Testis (tissue), 2 donors: ENCODE measurements at regions not wholly inside any gene's neighbourhood (a gene's known extent, or its start where the extent isn't known, plus 50 kb on each side); places are given as distances from the start of the nearest gene placed in this dataset.

Experiments used
- DNase-seq: peaks from one replicate; pipeline ENCODE4 v3.0.0-alpha.2; 2019
- H3K27ac ChIP-seq, 2 donors: fragments of 200-600 bp; sonication (generic); one replicate each; pipeline ENCODE4 v1.5.1; 2019
- H3K27me3 ChIP-seq: fragments of 200-600 bp; sonication (generic); one replicate; pipeline ENCODE4 v1.5.1; 2019
- H3K36me3 ChIP-seq: fragments of 200-600 bp; sonication (generic); one replicate; pipeline ENCODE4 v1.5.1; 2017; ENCODE audit warnings: low read depth; ENCODE audit errors: missing control alignments
- H3K4me1 ChIP-seq: fragments of 200-600 bp; sonication (generic); one replicate; pipeline ENCODE4 v1.5.1; 2019
- H3K4me3 ChIP-seq, 2 donors: fragments of 200-600 bp; sonication (generic); one replicate each; pipeline ENCODE4 v1.5.1; 2017 to 2019
- H3K9me3 ChIP-seq: fragments of 200-600 bp; sonication (generic); one replicate; pipeline ENCODE4 v1.5.1; 2017
- POLR2A ChIP-seq: fragments of 450-650 bp; IDR thresholded peaks from one replicate; pipeline ENCODE4 v1.6.1; 2017; ENCODE audit warnings: antibody characterized with exemption, mild to moderate bottlenecking, moderate library complexity
- WGBS, 2 donors: methylation state at CpG; one replicate each; pipeline ENCODE4 v1.1.5; 2018; 5-methylcytosine and 5-hydroxymethylcytosine counted together
- intact Hi-C: fragments of 100-400 bp; cut with DNase I; formaldehyde crosslinking; loops from one replicate; pipeline ENCODE4 v1.15.1; 2023; ENCODE audit warnings: low total_unique reads
- TF ChIP-seq, protein P1 (sequence below), 3 experiments: fragments of 450-650 bp in 2 of 3; fragments of 200-600 bp in 1 of 3; sonication (generic) in 1 of 3; IDR thresholded peaks; one replicate each; pipeline ENCODE4 v1.5.1; 2016 to 2019; ENCODE audit warnings: antibody characterized with exemption in 3 of 3, mild to moderate bottlenecking in 2 of 3, moderate library complexity in 1 of 3

DNA sequence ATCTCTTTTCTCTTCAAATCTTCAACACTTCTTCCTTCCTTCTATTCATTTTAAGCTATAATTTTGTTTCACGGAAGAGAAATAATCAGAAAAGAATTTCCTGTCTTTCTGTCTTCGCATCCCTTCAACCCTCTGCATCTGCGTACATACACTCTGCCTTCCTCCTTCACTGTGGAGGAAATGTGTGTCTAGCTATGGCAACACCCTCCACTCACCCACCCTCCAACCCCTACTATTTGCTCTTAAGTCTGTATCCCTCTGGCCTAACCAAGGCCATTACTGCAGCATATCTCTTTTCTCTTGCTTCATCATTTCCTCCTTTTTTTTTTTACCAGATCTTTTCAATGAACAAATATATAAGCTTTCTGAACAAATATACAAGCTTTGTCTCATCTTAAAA lies 105.7 kb upstream of the NUDT12 start:
- Histone ChIP-seq H3K36me3 (no peaks in the 10 kb centered on the region), H3K4me1 (no peaks in the 10 kb centered on the region), H3K9me3 (no peaks in the 10 kb centered on the region), H3K27ac (no peak overlapping the region), H3K27me3 (no peaks in the 10 kb centered on the region), H3K4me3 (no peak overlapping the region)
- intact Hi-C loops: no loop called here
- TF ChIP-seq POLR2A: no peak
- TF ChIP-seq, protein P1, sequence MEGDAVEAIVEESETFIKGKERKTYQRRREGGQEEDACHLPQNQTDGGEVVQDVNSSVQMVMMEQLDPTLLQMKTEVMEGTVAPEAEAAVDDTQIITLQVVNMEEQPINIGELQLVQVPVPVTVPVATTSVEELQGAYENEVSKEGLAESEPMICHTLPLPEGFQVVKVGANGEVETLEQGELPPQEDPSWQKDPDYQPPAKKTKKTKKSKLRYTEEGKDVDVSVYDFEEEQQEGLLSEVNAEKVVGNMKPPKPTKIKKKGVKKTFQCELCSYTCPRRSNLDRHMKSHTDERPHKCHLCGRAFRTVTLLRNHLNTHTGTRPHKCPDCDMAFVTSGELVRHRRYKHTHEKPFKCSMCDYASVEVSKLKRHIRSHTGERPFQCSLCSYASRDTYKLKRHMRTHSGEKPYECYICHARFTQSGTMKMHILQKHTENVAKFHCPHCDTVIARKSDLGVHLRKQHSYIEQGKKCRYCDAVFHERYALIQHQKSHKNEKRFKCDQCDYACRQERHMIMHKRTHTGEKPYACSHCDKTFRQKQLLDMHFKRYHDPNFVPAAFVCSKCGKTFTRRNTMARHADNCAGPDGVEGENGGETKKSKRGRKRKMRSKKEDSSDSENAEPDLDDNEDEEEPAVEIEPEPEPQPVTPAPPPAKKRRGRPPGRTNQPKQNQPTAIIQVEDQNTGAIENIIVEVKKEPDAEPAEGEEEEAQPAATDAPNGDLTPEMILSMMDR (IDR thresholded peaks at IDR 0.05): no peak
- DNase-seq: no peak
- WGBS, 2 donors: 84 to 95% methylated on average over 3 of the region's 3 CpGs

DNA sequence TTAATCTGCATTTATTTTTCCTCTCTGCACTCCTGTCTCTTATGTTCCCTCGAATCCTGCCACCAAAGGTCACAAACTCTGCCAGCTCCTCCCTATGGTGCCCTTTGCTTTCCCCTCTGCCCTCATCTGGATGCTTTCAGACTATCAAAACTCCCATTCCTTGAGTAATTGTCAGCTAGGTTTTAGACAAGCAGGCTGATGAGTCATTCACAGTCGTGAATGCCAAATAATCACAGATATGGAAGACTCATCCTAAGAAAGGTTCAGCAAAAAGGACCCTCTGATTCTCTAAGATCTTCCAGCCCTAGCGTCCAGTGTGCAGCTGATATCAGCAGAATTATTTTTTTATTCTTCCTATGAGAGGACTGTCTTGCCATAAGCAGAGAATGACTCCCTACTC lies 104.5 kb upstream of the NUDT12 start:
- DNase-seq: no peak
- no peaks in the 10 kb centered on the region for H3K9me3 ChIP-seq
- H3K36me3 ChIP-seq: no peaks in the 10 kb centered on the region
- H3K27me3 ChIP-seq: no peaks in the 10 kb centered on the region
- WGBS, 2 donors: 39 to 55% methylated on average over 3 of the region's 3 CpGs
- intact Hi-C loops: no loop called here
- H3K4me3 ChIP-seq: no peak overlapping the region
- no peaks in the 10 kb centered on the region for H3K4me1 ChIP-seq
- H3K27ac ChIP-seq: no peak overlapping the region
- no peak for TF ChIP-seq POLR2A

DNA sequence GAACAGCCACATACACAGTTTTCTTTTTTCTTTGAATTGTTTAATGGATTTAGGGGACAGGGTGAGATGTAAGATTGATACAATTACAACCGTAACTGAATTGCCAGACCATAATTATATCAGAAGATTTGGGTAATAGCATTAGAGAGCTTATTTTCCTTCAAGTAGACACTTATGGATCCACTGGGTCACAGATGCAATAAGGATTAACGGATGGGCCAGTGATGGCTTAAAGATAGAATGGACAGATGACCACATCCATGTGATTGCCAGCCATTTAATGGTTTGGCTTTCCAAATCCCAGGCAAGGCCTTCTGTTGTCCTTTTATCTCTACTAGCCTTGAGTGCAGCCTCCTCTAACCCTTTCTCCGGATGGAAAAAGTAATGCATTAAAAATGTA lies 94.7 kb upstream of the NUDT12 start:
- H3K9me3 ChIP-seq: no peaks in the 10 kb centered on the region
- WGBS, 2 donors: 81 to 89% methylated on average over 3 of the region's 3 CpGs
- TF ChIP-seq, protein P1 (IDR thresholded peaks at IDR 0.05): no peak
- TF ChIP-seq POLR2A: no peak
- H3K36me3 ChIP-seq: no peaks in the 10 kb centered on the region
- no peak for DNase-seq
- H3K4me1 ChIP-seq: no peaks in the 10 kb centered on the region
- H3K27ac ChIP-seq: no peak overlapping the region
- no peaks in the 10 kb centered on the region for H3K27me3 ChIP-seq
- no peak overlapping the region for H3K4me3 ChIP-seq
- intact Hi-C loops: no loop called here

DNA sequence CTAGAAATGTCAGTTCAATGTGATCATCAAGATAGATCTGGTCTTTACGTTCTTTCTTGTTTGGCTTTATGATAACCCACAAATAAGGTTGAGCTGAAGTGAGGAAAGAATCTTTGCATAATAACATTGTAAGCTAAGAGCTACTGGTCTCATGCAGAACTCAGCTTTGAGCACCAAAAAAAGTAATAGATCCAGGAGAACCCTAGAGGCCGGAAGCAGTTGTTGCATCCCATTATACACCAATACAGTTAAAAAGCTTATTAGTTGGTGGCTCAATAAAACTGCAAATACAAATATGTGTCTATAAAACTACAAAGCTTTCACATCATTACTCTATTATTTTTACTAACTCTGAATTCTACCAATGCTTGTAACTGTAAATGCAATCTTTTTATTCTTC lies 85.5 kb upstream of the NUDT12 start:
- intact Hi-C loops: no loop called here

DNA sequence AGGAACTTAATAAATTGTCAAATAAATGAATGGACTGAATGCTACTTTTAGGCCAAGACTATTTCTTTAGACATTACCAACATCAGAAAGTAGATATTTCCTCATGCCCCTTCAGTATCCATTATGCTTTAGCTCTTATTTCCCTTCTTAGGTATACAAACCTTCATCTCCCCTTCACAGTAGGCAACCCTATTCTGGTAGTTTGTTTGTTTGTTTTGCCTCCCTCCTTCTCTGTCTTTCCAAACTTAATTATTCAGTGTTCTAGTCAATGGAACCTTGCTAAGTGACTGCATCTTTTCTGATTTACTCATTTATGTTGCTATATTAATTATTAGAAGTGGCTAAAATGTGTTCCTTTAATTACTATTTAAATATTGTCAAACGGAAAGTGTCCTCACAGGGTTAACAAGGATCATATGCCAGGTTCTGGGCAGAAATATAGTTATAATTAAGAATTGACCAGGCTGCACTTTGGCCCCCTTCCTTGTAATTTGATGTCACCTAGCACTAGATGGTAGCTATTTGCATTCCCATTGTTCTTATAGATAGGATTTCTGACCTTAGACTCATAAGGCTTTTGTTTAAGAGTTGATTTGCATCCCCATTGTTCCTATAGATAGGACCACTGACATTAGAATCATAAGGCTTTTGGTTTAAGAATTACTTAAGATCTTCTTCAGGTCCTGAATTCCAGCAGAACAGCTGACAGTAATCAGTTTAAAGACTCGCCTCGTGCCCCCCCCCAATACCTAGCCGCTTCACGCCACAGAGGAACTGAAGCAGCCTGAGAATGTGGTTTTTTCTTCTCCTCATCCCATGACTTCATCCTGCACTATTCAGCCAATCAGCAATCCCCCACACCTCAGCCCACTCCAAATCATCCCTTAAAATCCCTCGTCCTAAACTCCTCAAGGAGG lies 84.4 kb upstream of the NUDT12 start:
- H3K27me3 ChIP-seq: no peaks in the 10 kb centered on the region
- no peaks in the 10 kb centered on the region for H3K4me1 ChIP-seq
- intact Hi-C loops: no loop called here
- H3K4me3 ChIP-seq: no peak overlapping the region
- no peaks in the 10 kb centered on the region for H3K36me3 ChIP-seq
- DNase-seq: no peak
- TF ChIP-seq, protein P1 (IDR thresholded peaks at IDR 0.05): no peak
- WGBS, 2 donors: 69 to 77% methylated on average over 6 of the region's 6 CpGs
- H3K27ac ChIP-seq: no peak overlapping the region
- no peaks in the 10 kb centered on the region for H3K9me3 ChIP-seq

More for the DNA sequence above, 85.5 kb upstream of the NUDT12 start:
- Histone ChIP-seq H3K27ac (no peak overlapping the region), H3K4me3 (no peak overlapping the region), H3K9me3 (no peaks in the 10 kb centered on the region), H3K36me3 (no peaks in the 10 kb centered on the region), H3K27me3 (no peaks in the 10 kb centered on the region), H3K4me1 (no peaks in the 10 kb centered on the region)
- no peak for DNase-seq
- 91 to 94% methylated on average over 2 of the region's 2 CpGs for whole genome bisulfite sequencing, 2 donors
- TF ChIP-seq POLR2A: no peak
- TF ChIP-seq, protein P1 (IDR thresholded peaks at IDR 0.05): no peak
